ENCODE measurements at regions not wholly inside any gene's neighbourhood (a gene's known extent, or its start where the extent isn't known, plus 50 kb on each side); places are given as distances from the start of the nearest gene placed in this dataset.

GRCh38 chr6:150680510-150680909 is 80.8 kb downstream of the PLEKHG1 start:
- TF ChIP-seq CTCF (IDR thresholded peaks at IDR 0.05) (no peak), POLR2AphosphoS5 (IDR thresholded peaks at IDR 0.05) (no peak), EP300 (IDR thresholded peaks at IDR 0.05; ENCODE audit: low read depth) (no peak), POLR2A (IDR thresholded peaks at IDR 0.05) (no peak)
